LNCAP (cell line): ENCODE measurements at regions not wholly inside any gene's neighbourhood (a gene's known extent, or its start where the extent isn't known, plus 50 kb on each side); places are given as distances from the start of the nearest gene placed in this dataset.

Experiments
- TF ChIP-seq, protein P1 (sequence below): fragments of 450-650 bp; IDR thresholded peaks from 2 replicates; pipeline ENCODE4 v1.5.1; 2017; ENCODE audit warnings: mild to moderate bottlenecking

GRCh38 chr3:194080913-194081800 lies 54.8 kb upstream of the HES1 start:
- TF ChIP-seq, protein P1, sequence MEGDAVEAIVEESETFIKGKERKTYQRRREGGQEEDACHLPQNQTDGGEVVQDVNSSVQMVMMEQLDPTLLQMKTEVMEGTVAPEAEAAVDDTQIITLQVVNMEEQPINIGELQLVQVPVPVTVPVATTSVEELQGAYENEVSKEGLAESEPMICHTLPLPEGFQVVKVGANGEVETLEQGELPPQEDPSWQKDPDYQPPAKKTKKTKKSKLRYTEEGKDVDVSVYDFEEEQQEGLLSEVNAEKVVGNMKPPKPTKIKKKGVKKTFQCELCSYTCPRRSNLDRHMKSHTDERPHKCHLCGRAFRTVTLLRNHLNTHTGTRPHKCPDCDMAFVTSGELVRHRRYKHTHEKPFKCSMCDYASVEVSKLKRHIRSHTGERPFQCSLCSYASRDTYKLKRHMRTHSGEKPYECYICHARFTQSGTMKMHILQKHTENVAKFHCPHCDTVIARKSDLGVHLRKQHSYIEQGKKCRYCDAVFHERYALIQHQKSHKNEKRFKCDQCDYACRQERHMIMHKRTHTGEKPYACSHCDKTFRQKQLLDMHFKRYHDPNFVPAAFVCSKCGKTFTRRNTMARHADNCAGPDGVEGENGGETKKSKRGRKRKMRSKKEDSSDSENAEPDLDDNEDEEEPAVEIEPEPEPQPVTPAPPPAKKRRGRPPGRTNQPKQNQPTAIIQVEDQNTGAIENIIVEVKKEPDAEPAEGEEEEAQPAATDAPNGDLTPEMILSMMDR = no peak

DNA sequence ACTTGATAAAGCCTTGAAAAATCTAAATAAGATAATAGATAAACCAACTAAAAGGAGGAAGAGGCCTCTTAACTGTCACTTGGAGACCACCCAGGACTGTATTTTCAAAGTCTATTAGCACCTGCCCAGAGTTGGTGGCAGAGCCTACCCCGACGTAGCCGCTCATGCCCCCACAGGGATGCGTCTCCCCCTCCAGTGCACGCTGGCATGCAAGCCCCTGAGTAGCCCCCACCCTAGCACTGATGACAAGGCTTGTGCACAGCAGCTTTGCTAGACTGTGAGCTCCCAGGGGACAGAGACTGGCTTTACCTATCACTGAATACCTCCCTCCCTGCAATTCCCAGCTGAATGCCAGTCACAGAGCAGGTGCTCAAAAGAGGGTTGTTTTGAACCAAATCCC lies 54.1 kb upstream of the HES1 start:
- TF ChIP-seq, protein P1 = no peak

DNA sequence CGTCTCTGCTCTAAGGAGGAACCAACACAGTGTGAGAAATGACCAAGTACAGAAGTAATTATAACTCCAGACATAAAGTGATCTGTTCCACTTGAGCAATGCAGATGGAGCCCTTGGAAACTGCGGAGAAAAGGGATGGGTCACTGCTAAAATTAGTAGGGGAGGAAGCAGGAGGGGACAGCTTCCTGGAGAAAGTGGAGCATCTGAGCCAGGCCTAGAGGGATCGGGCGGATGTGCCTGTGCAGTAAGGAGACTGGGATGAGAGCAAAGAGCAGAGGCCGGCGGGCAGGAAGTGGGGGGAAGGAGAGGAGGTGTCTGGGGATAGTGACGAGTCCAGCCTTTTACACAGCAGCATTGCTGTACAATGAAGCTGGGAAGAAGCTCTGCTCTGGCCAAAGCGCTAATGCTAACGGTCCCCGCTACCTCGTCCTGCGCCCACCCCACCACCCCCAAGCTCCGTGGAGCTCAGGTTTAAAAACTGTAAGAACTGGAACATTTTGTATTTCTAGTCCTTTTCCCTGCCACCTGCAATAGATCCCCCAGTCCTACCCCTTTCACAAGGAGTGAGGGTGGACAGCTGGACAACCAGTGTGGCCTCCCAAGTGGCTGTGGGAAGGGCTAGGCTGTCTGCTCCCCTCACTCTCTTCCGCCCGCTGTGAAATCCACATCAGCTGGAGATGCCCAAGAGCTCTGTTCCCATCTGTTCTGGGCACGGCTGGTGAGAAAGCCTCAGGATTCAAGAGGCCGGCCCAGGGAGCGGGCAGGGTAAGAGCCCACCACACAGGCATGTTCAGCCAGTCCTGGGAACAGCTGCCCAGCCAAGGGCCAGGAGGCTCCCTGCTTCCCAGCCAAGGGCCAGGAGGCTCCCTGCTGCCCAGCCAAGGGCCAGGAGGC lies 53.0 kb upstream of the HES1 start:
- TF ChIP-seq, protein P1 = no peak

GRCh38 chr3:194083637-194084224 lies 52.2 kb upstream of the HES1 start:
- TF ChIP-seq, protein P1 = no peak

DNA sequence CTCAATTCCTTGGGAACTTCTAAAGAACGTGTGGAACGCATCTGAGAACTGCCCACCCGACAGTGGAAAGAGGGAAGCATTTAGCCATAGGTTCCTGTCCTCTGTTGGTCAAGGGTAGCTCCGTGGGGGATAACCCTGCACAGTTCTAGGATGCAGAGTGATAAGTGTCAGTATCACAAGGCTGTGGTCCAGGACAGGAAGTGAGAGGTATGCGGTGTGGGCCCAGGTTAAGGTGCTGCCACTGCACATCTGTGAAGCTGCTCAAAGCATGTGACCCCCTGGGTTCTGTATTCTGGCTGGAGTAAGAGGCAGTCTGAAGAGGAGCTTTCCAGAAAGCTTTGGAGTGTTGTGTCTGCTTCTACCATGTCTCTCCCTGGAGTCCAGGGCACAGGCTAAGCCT lies 51.7 kb upstream of the HES1 start:
- TF ChIP-seq, protein P1 = no peak
